ENCODE measurements at regions not wholly inside any gene's neighbourhood (a gene's known extent, or its start where the extent isn't known, plus 50 kb on each side); places are given as distances from the start of the nearest gene placed in this dataset.
"Not testable (repeated sequence)": the region's sequence is repeated elsewhere in the genome, so short reads cannot be mapped to it uniquely, and the experiment has no call there.

GRCh38 chr2:147141930-147142329, 702.9 kb upstream of the ACVR2A start:
- H3F3A ChIP-seq (ENCODE audit: insufficient read depth, low read depth): no peaks in the 10 kb centered on the region
- H3K4me1 ChIP-seq (replicated peaks; ENCODE audit: insufficient read depth): no peaks in the 10 kb centered on the region
- H3K27me3 ChIP-seq (ENCODE audit: insufficient read depth, low read depth): no peaks in the 10 kb centered on the region
- DNase-seq: no peak
- no peaks in the 10 kb centered on the region for H3K9me2 ChIP-seq (ENCODE audit: insufficient read depth)
- CTCF ChIA-PET: no interaction called here
- no peaks in the 10 kb centered on the region for H3K36me3 ChIP-seq (ENCODE audit: low read depth)
- no peaks in the 10 kb centered on the region for H4K20me1 ChIP-seq (ENCODE audit: insufficient read depth)
- H3K27ac ChIP-seq: no peak overlapping the region
- peak; percentile 25; the same call in 1 of the 2 replicates for TF ChIP-seq CTCF (conservative IDR thresholded peaks at IDR 0.05)
- TF ChIP-seq EZH2 (IDR thresholded peaks at IDR 0.05; ENCODE audit: low read depth): no peak
- no peaks in the 10 kb centered on the region for H3K79me2 ChIP-seq (ENCODE audit: low read depth)
- intact Hi-C loops (cut with micrococcal nuclease; ENCODE audit: unreplicated experiment): no loop called here
- H3K4me3 ChIP-seq: no peak overlapping the region
- POLR2A ChIA-PET (ENCODE audit: unreplicated experiment): no interaction called here
- H2AFZ ChIP-seq: no peak overlapping the region
- H3K4me2 ChIP-seq: no peak overlapping the region
- no TSS peak for BruUV-seq (replicated peaks)
- H3K9me3 ChIP-seq (ENCODE audit: insufficient read depth, low read depth): no peaks in the 10 kb centered on the region

GRCh38 chr2:147139732-147140131, 705.1 kb upstream of the ACVR2A start:
- H3K27me3 ChIP-seq (ENCODE audit: insufficient read depth, low read depth); POLR2A ChIA-PET (ENCODE audit: unreplicated experiment); H3K4me3 ChIP-seq; H3K36me3 ChIP-seq (ENCODE audit: low read depth); H3K4me1 ChIP-seq (replicated peaks; ENCODE audit: insufficient read depth); H3K4me2 ChIP-seq; H2AFZ ChIP-seq; H4K20me1 ChIP-seq (ENCODE audit: insufficient read depth); BruUV-seq (replicated peaks); intact Hi-C loops (cut with micrococcal nuclease; ENCODE audit: unreplicated experiment); H3K27ac ChIP-seq; DNase-seq; H3F3A ChIP-seq (ENCODE audit: insufficient read depth, low read depth); H3K79me2 ChIP-seq (ENCODE audit: low read depth); H3K9me2 ChIP-seq (ENCODE audit: insufficient read depth); H3K9me3 ChIP-seq (ENCODE audit: insufficient read depth, low read depth); CTCF ChIA-PET: not testable (repeated sequence)

GRCh38 chr2:147137711-147138110, 707.1 kb upstream of the ACVR2A start:
- H3K79me2 ChIP-seq (ENCODE audit: low read depth): no peaks in the 10 kb centered on the region
- H3K4me3 ChIP-seq: no peak overlapping the region
- no peaks in the 10 kb centered on the region for H3F3A ChIP-seq (ENCODE audit: insufficient read depth, low read depth)
- POLR2A ChIA-PET (ENCODE audit: unreplicated experiment): no interaction called here
- intact Hi-C loops (cut with micrococcal nuclease; ENCODE audit: unreplicated experiment): no loop called here
- H3K27ac ChIP-seq: no peak overlapping the region
- TF ChIP-seq CTCF (conservative IDR thresholded peaks at IDR 0.05) (no peak), EZH2 (IDR thresholded peaks at IDR 0.05; ENCODE audit: low read depth) (no peak)
- H3K9me3 ChIP-seq (ENCODE audit: insufficient read depth, low read depth): no peaks in the 10 kb centered on the region
- no peaks in the 10 kb centered on the region for H3K4me1 ChIP-seq (replicated peaks; ENCODE audit: insufficient read depth)
- no peaks in the 10 kb centered on the region for H3K9me2 ChIP-seq (ENCODE audit: insufficient read depth)
- CTCF ChIA-PET: no interaction called here
- no peak overlapping the region for H3K4me2 ChIP-seq
- H3K27me3 ChIP-seq (ENCODE audit: insufficient read depth, low read depth): no peaks in the 10 kb centered on the region
- BruUV-seq (replicated peaks): no TSS peak
- no peak for DNase-seq
- H4K20me1 ChIP-seq (ENCODE audit: insufficient read depth): no peaks in the 10 kb centered on the region
- no peak overlapping the region for H2AFZ ChIP-seq
- H3K36me3 ChIP-seq (ENCODE audit: low read depth): no peaks in the 10 kb centered on the region

GRCh38 chr2:147135376-147135775, 709.5 kb upstream of the ACVR2A start:
- Histone ChIP-seq H3K4me2 (no peak overlapping the region), H3K27me3 (ENCODE audit: insufficient read depth, low read depth) (no peaks in the 10 kb centered on the region), H3F3A (ENCODE audit: insufficient read depth, low read depth) (no peaks in the 10 kb centered on the region), H2AFZ (no peak overlapping the region), H3K9me3 (ENCODE audit: insufficient read depth, low read depth) (no peaks in the 10 kb centered on the region), H3K4me1 (replicated peaks; ENCODE audit: insufficient read depth) (no peaks in the 10 kb centered on the region), H3K9me2 (ENCODE audit: insufficient read depth) (no peaks in the 10 kb centered on the region), H3K36me3 (ENCODE audit: low read depth) (no peaks in the 10 kb centered on the region), H3K27ac (no peak overlapping the region), H4K20me1 (ENCODE audit: insufficient read depth) (no peaks in the 10 kb centered on the region), H3K79me2 (ENCODE audit: low read depth) (no peaks in the 10 kb centered on the region), H3K4me3 (no peak overlapping the region)
- intact Hi-C loops (cut with micrococcal nuclease; ENCODE audit: unreplicated experiment): no loop called here
- POLR2A ChIA-PET (ENCODE audit: unreplicated experiment): no interaction called here
- TF ChIP-seq EZH2 (IDR thresholded peaks at IDR 0.05; ENCODE audit: low read depth) (no peak), CTCF (conservative IDR thresholded peaks at IDR 0.05) (no peak)
- DNase-seq: no peak
- BruUV-seq (replicated peaks): no TSS peak
- CTCF ChIA-PET: interaction anchor here (0.6 kb wide), 1 partner anchor 159 kb away, joined by 3 read pairs; no protein-coding TSS in a partner anchor
